HL-60 (cell line): ENCODE measurements at regions not wholly inside any gene's neighbourhood (a gene's known extent, or its start where the extent isn't known, plus 50 kb on each side); places are given as distances from the start of the nearest gene placed in this dataset.
"Not testable (repeated sequence)": the region's sequence is repeated elsewhere in the genome, so short reads cannot be mapped to it uniquely, and the experiment has no call there.

Experiments used
- DNase-seq, 2 experiments: peaks; one replicate each; pipeline ENCODE4 v3.0.0-alpha.2; 2010 to 2020; ENCODE audit warnings: low read depth in 1 of 2, low spot score in 1 of 2
- H3K27ac ChIP-seq: fragments of 250-450 bp; sonication (Bioruptor Pico); replicated peaks from 2 replicates; pipeline ENCODE4 v1.5.1; 2020; ENCODE audit warnings: mild to moderate bottlenecking, moderate library complexity
- H3K27me3 ChIP-seq: fragments of 250-450 bp; sonication (Bioruptor Pico); 2 replicates; pipeline ENCODE4 v1.5.1; 2021; ENCODE audit warnings: mild to moderate bottlenecking, moderate library complexity; ENCODE audit not compliant: insufficient read depth, poor library complexity, severe bottlenecking
- H3K4me3 ChIP-seq: replicated peaks from 2 replicates; pipeline ENCODE4 v1.5.1; 2011; ENCODE audit warnings: mild to moderate bottlenecking, control low read depth, low read length; ENCODE audit not compliant: insufficient read depth
- GABPA ChIP-seq: IDR thresholded peaks from 2 replicates; pipeline ENCODE4 v1.6.1; 2012; ENCODE audit warnings: low read depth
- POLR2AphosphoS5 ChIP-seq: IDR thresholded peaks from 2 replicates; pipeline ENCODE4 v1.6.1; 2012; ENCODE audit warnings: low read depth
- SPI1 ChIP-seq: IDR thresholded peaks from 2 replicates; pipeline ENCODE4 v1.6.1; 2012; ENCODE audit warnings: low read depth, mild to moderate bottlenecking, borderline replicate concordance
- TF ChIP-seq, protein P1 (sequence below): IDR thresholded peaks from 2 replicates; pipeline ENCODE4 v1.6.1; 2012; ENCODE audit warnings: low read depth; ENCODE audit not compliant: insufficient replicate concordance
- TF ChIP-seq, protein P2 (sequence below): IDR thresholded peaks from one replicate; pipeline ENCODE4 v1.5.1; 2011; ENCODE audit warnings: low read length, control low read depth, inconsistent platforms; ENCODE audit not compliant: insufficient read depth

DNA sequence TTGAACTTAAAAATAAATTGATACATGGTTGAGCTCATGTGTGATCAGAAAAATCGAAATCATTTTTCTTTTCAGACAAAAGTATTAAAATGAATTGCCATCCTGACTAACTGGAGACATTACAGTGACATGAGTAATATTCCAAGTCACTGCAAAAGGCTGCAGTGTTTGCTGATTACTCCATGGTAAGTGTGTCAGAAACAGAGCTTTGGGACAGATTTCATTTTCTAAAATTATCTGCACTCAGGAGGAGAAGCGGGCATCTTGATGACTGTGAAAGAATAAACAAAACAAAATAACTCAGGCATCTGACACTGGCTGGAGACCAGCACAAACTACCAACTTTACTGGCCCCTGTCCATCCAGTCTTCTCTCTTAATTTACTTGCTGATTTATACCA is 312.3 kb upstream of the PIK3C3 start:
- Histone ChIP-seq H3K27ac (no peak overlapping the region), H3K27me3 (no peaks in the 10 kb centered on the region), H3K4me3 (no peak overlapping the region)
- TF ChIP-seq POLR2AphosphoS5 = no peak
- TF ChIP-seq, protein P1, sequence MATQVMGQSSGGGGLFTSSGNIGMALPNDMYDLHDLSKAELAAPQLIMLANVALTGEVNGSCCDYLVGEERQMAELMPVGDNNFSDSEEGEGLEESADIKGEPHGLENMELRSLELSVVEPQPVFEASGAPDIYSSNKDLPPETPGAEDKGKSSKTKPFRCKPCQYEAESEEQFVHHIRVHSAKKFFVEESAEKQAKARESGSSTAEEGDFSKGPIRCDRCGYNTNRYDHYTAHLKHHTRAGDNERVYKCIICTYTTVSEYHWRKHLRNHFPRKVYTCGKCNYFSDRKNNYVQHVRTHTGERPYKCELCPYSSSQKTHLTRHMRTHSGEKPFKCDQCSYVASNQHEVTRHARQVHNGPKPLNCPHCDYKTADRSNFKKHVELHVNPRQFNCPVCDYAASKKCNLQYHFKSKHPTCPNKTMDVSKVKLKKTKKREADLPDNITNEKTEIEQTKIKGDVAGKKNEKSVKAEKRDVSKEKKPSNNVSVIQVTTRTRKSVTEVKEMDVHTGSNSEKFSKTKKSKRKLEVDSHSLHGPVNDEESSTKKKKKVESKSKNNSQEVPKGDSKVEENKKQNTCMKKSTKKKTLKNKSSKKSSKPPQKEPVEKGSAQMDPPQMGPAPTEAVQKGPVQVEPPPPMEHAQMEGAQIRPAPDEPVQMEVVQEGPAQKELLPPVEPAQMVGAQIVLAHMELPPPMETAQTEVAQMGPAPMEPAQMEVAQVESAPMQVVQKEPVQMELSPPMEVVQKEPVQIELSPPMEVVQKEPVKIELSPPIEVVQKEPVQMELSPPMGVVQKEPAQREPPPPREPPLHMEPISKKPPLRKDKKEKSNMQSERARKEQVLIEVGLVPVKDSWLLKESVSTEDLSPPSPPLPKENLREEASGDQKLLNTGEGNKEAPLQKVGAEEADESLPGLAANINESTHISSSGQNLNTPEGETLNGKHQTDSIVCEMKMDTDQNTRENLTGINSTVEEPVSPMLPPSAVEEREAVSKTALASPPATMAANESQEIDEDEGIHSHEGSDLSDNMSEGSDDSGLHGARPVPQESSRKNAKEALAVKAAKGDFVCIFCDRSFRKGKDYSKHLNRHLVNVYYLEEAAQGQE = no peak
- TF ChIP-seq, protein P2, sequence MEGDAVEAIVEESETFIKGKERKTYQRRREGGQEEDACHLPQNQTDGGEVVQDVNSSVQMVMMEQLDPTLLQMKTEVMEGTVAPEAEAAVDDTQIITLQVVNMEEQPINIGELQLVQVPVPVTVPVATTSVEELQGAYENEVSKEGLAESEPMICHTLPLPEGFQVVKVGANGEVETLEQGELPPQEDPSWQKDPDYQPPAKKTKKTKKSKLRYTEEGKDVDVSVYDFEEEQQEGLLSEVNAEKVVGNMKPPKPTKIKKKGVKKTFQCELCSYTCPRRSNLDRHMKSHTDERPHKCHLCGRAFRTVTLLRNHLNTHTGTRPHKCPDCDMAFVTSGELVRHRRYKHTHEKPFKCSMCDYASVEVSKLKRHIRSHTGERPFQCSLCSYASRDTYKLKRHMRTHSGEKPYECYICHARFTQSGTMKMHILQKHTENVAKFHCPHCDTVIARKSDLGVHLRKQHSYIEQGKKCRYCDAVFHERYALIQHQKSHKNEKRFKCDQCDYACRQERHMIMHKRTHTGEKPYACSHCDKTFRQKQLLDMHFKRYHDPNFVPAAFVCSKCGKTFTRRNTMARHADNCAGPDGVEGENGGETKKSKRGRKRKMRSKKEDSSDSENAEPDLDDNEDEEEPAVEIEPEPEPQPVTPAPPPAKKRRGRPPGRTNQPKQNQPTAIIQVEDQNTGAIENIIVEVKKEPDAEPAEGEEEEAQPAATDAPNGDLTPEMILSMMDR = no peak
- TF ChIP-seq SPI1 = no peak
- no peak for TF ChIP-seq GABPA
- no peak for DNase-seq

DNA sequence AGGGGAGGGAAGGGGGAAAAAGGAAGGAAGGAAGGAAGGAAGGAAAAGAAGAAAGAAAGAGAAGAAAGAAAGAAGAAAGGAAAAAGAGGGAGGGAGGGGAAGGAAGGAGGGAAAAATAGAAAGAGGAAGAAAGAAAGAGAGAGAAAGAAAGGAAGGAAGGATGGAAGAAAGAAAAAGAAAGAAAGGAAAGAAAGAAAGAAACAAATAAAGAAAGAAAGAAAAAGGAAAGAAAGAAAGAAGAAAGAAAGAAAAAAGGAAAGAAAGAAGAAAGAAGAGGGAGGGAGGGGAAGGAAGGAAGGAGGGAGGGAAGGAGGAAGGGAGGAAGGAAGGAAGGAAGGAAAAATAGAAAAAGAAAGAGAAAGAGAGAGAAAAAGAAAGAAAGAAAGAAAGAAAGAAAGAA is 315.8 kb upstream of the PIK3C3 start:
- no peak for DNase-seq
- H3K27me3 ChIP-seq = no peaks in the 10 kb centered on the region

DNA sequence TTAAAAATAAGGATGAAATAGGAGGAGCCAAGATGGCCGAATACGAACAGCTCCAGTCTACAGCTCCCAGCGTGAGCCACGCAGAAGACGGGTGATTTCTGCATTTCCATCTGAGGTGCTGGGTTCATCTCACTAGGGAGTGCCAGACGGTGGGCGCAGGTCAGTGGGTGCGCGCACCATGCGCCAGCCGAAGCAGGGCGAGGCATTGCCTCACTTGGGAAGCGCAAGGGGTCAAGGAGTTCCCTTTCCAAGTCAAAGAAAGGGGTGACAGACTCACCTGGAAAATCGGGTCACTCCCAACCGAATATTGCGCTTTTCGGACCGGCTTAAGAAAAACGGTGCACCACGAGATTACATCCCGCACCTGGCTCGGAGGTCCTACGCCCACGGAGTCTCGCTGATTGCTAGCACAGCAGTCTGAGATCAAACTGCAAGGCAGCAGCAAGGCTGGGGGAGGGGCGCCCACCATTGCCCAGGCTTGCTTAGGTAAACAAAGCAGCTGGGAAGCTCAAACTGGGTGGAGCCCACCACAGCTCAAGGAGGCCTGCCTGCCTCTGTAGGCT is 323.2 kb upstream of the PIK3C3 start:
- H3K27me3 ChIP-seq, DNase-seq, H3K4me3 ChIP-seq, H3K27ac ChIP-seq: not testable (repeated sequence)

More for the DNA sequence above, 315.8 kb upstream of the PIK3C3 start:
- Histone ChIP-seq H3K27ac (no peak overlapping the region), H3K4me3 (no peak overlapping the region)
- TF ChIP-seq, protein P1 = no peak
- TF ChIP-seq, protein P2 = no peak
- TF ChIP-seq SPI1 (no peak), GABPA (no peak), POLR2AphosphoS5 (no peak)

DNA sequence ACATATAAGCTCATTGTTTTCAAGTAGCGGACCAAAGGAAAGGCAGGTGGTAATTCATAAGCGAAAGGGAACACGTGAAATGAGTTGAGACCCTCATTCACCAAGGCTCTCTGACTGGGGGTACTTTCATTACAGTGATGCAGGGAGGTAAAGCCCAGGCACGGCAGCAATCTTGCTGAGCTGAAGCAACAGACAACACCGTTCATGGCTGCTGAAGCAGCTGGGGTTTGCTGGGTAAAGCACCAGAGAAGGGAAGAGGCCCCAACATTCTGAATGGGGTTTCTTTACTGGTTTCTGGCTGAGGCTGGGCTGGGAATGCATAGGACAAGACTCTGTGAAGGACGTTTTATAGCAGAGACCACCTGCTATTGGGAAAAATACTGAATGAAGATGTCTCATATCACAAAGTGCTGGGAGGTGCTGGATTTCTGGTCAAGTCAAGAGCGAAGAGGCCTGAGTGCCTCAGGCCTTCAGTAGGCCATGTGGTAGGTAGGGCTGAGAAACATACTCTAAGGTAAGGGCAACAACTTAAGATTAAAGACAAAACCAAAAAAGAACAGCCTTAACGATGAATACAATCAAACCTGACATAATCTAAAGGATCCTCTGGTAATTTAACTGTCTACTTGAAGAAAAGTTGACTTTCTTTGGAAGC is 324.7 kb upstream of the PIK3C3 start:
- H3K27me3 ChIP-seq = no peaks in the 10 kb centered on the region
- H3K4me3 ChIP-seq = no peak overlapping the region
- TF ChIP-seq, protein P2 = no peak
- TF ChIP-seq POLR2AphosphoS5 = no peak
- TF ChIP-seq GABPA = no peak
- TF ChIP-seq, protein P1 = no peak
- no peak for TF ChIP-seq SPI1
- DNase-seq = no peak
- no peak overlapping the region for H3K27ac ChIP-seq
